ENCODE measurements at regions not wholly inside any gene's neighbourhood (a gene's known extent, or its start where the extent isn't known, plus 50 kb on each side); places are given as distances from the start of the nearest gene placed in this dataset.

DNA sequence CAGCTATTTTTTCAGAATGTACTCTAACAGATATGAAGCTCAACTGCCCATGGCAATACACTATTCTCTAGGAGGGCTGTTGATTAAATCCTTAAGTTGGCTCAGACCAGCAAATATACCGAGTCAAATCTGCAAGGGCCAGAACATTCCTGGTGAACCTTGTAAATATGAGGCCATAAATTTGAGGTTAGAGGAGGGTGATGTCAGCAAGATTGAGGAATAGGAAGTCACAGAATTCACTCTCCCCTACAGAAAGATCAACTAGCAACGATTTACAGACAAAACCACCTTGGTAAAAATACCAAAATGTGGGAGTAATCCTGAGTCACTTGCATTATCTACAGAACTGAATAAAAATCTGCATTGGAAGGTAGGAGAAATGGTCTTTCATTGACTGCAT, 399.3 kb downstream of the GPM6A start:
- CTCF ChIA-PET: interaction anchor here (1.4 kb wide), 1 partner anchor 124 kb away, joined by 3 read pairs; no protein-coding TSS in a partner anchor
- FAIRE-seq (no peak), ATAC-seq (no peak), DNase-seq (ENCODE audit: low read depth in 1 of 2, low spot score in 1 of 2) (no peak)
- Histone ChIP-seq H3K4me3 (no peak overlapping the region), H3K4me1 (no peaks in the 10 kb centered on the region; the same call in 2 of the 3 replicates), H3K9me3 (peaks cover 22% of the 10 kb centered on the region), H3K4me2 (no peak overlapping the region), H3K27ac (peak overlapping the region in 1 of 2 experiments; percentile 53; a peak in 2 of 6 replicates)
- POLR2A ChIA-PET: no interaction called here
- TF ChIP-seq HOXB5 (CRISPR knock-in tag; IDR thresholded peaks at IDR 0.05): no peak
- no peak for TF ChIP-seq PHF8 (IDR thresholded peaks at IDR 0.05; ENCODE audit: borderline replicate concordance, low read depth)
- no peak for TF ChIP-seq MYC (IDR thresholded peaks at IDR 0.05; ENCODE audit: borderline replicate concordance, low read length)
- TF ChIP-seq, protein P1, sequence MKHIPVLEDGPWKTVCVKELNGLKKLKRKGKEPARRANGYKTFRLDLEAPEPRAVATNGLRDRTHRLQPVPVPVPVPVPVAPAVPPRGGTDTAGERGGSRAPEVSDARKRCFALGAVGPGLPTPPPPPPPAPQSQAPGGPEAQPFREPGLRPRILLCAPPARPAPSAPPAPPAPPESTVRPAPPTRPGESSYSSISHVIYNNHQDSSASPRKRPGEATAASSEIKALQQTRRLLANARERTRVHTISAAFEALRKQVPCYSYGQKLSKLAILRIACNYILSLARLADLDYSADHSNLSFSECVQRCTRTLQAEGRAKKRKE (CRISPR knock-in tag; IDR thresholded peaks at IDR 0.05; ENCODE audit: low read depth): no peak
- TF ChIP-seq ZSCAN20 (CRISPR knock-in tag; IDR thresholded peaks at IDR 0.05): no peak
- no peak for TF ChIP-seq NFE2L2 (conservative IDR thresholded peaks at IDR 0.05; ENCODE audit: low read length)
- no peak for TF ChIP-seq ESRRA (IDR thresholded peaks at IDR 0.05; ENCODE audit: borderline replicate concordance, low read length)
- TF ChIP-seq, protein P2, sequence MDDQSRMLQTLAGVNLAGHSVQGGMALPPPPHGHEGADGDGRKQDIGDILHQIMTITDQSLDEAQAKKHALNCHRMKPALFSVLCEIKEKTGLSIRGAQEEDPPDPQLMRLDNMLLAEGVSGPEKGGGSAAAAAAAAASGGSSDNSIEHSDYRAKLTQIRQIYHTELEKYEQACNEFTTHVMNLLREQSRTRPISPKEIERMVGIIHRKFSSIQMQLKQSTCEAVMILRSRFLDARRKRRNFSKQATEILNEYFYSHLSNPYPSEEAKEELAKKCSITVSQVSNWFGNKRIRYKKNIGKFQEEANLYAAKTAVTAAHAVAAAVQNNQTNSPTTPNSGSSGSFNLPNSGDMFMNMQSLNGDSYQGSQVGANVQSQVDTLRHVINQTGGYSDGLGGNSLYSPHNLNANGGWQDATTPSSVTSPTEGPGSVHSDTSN (IDR thresholded peaks at IDR 0.05): no peak
- TF ChIP-seq MAFK (IDR thresholded peaks at IDR 0.05; ENCODE audit: partially characterized antibody): no peak
- TF ChIP-seq, protein P3, sequence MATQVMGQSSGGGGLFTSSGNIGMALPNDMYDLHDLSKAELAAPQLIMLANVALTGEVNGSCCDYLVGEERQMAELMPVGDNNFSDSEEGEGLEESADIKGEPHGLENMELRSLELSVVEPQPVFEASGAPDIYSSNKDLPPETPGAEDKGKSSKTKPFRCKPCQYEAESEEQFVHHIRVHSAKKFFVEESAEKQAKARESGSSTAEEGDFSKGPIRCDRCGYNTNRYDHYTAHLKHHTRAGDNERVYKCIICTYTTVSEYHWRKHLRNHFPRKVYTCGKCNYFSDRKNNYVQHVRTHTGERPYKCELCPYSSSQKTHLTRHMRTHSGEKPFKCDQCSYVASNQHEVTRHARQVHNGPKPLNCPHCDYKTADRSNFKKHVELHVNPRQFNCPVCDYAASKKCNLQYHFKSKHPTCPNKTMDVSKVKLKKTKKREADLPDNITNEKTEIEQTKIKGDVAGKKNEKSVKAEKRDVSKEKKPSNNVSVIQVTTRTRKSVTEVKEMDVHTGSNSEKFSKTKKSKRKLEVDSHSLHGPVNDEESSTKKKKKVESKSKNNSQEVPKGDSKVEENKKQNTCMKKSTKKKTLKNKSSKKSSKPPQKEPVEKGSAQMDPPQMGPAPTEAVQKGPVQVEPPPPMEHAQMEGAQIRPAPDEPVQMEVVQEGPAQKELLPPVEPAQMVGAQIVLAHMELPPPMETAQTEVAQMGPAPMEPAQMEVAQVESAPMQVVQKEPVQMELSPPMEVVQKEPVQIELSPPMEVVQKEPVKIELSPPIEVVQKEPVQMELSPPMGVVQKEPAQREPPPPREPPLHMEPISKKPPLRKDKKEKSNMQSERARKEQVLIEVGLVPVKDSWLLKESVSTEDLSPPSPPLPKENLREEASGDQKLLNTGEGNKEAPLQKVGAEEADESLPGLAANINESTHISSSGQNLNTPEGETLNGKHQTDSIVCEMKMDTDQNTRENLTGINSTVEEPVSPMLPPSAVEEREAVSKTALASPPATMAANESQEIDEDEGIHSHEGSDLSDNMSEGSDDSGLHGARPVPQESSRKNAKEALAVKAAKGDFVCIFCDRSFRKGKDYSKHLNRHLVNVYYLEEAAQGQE (IDR thresholded peaks at IDR 0.05): no peak
- TF ChIP-seq ZC3H11A (IDR thresholded peaks at IDR 0.05): no peak
- no peak for TF ChIP-seq FOXS1 (CRISPR knock-in tag; IDR thresholded peaks at IDR 0.05)
- 14% methylated on average over 2 of the region's 2 CpGs for WGBS (ENCODE audit: missing lambda C conversion rate)

DNA sequence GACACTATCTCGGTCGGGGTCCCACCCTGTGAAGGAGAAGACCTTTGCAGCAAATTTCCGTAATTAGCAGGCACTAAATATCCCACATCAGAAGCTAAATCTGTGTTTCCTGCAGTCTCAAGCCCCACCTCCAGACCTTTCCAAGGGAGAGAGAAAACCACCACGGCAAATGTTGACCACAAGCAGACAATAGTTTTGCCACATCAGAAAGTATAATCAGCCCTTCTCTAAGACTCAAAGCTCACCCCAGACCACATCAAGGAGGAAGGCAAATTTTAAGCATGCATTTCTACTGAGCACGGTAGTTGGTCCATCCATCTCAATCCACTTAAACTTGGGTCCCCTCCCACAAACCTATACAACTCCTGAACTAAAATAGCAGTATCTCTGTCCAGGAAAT, 398.5 kb downstream of the GPM6A start:
- ChIA-PET CTCF (interaction anchor here (1.4 kb wide), 1 partner anchor 123 kb away, joined by 3 read pairs; no protein-coding TSS in a partner anchor), POLR2A (no interaction called here)
- DNase-seq (ENCODE audit: low read depth in 1 of 2, low spot score in 1 of 2) (no peak), ATAC-seq (no peak), FAIRE-seq (no peak)
- Histone ChIP-seq H3K4me1 (peaks cover 7% of the 10 kb centered on the region), H3K9me3 (peaks cover 25% of the 10 kb centered on the region), H3K27ac (0 out of 6 replicates have a peak overlapping the region, but pooled peaks of 1 of the 2 experiments have one; percentile 46), H3K4me3 (no peak overlapping the region), H3K4me2 (no peak overlapping the region)
- 84% methylated on average over 3 of the region's 5 CpGs for WGBS (ENCODE audit: missing lambda C conversion rate)
- TF ChIP-seq HOXA7 (CRISPR knock-in tag; IDR thresholded peaks at IDR 0.05): no peak
- TF ChIP-seq, protein P2 (IDR thresholded peaks at IDR 0.05): no peak
- TF ChIP-seq GATA3 (IDR thresholded peaks at IDR 0.05; ENCODE audit: borderline replicate concordance): no peak
- TF ChIP-seq, protein P4, sequence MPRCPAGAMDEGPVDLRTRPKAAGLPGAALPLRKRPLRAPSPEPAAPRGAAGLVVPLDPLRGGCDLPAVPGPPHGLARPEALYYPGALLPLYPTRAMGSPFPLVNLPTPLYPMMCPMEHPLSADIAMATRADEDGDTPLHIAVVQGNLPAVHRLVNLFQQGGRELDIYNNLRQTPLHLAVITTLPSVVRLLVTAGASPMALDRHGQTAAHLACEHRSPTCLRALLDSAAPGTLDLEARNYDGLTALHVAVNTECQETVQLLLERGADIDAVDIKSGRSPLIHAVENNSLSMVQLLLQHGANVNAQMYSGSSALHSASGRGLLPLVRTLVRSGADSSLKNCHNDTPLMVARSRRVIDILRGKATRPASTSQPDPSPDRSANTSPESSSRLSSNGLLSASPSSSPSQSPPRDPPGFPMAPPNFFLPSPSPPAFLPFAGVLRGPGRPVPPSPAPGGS (IDR thresholded peaks at IDR 0.05): no peak
- TF ChIP-seq, protein P5, sequence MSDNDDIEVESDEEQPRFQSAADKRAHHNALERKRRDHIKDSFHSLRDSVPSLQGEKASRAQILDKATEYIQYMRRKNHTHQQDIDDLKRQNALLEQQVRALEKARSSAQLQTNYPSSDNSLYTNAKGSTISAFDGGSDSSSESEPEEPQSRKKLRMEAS (IDR thresholded peaks at IDR 0.05): no peak
- TF ChIP-seq NPAS2 (CRISPR knock-in tag; IDR thresholded peaks at IDR 0.05; ENCODE audit: borderline replicate concordance): no peak
- no peak for TF ChIP-seq TFCP2L1 (CRISPR knock-in tag; IDR thresholded peaks at IDR 0.05)
- TF ChIP-seq CHD2 (IDR thresholded peaks at IDR 0.05; ENCODE audit: low read length, partially characterized antibody): no peak
- TF ChIP-seq, protein P6, sequence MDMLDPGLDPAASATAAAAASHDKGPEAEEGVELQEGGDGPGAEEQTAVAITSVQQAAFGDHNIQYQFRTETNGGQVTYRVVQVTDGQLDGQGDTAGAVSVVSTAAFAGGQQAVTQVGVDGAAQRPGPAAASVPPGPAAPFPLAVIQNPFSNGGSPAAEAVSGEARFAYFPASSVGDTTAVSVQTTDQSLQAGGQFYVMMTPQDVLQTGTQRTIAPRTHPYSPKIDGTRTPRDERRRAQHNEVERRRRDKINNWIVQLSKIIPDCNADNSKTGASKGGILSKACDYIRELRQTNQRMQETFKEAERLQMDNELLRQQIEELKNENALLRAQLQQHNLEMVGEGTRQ (IDR thresholded peaks at IDR 0.05): no peak
- TF ChIP-seq ZSCAN20 (CRISPR knock-in tag; IDR thresholded peaks at IDR 0.05): no peak
- TF ChIP-seq, protein P1 (CRISPR knock-in tag; IDR thresholded peaks at IDR 0.05; ENCODE audit: low read depth): no peak
- no peak for TF ChIP-seq ZC3H11A (IDR thresholded peaks at IDR 0.05)
- no peak for TF ChIP-seq BHLHE40 (IDR thresholded peaks at IDR 0.05; ENCODE audit: low read depth, low read length)
- no peak for TF ChIP-seq TP53 (CRISPR knock-in tag; IDR thresholded peaks at IDR 0.05)
- TF ChIP-seq NFE2L2 (conservative IDR thresholded peaks at IDR 0.05; ENCODE audit: low read length): no peak
- TF ChIP-seq, protein P7, sequence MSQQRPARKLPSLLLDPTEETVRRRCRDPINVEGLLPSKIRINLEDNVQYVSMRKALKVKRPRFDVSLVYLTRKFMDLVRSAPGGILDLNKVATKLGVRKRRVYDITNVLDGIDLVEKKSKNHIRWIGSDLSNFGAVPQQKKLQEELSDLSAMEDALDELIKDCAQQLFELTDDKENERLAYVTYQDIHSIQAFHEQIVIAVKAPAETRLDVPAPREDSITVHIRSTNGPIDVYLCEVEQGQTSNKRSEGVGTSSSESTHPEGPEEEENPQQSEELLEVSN (IDR thresholded peaks at IDR 0.05; ENCODE audit: borderline replicate concordance, low read depth): no peak
- TF ChIP-seq ESRRA (IDR thresholded peaks at IDR 0.05; ENCODE audit: borderline replicate concordance, low read length): no peak
- TF ChIP-seq ZNF302 (CRISPR knock-in tag; IDR thresholded peaks at IDR 0.05): no peak
